Pancreas (tissue), 10 donors: ENCODE measurements at regions not wholly inside any gene's neighbourhood (a gene's known extent, or its start where the extent isn't known, plus 50 kb on each side); places are given as distances from the start of the nearest gene placed in this dataset.

Source experiments
- ATAC-seq, 4 donors: fragments of 200-7000 bp; cut with Tn5 transposase; one replicate each; pipeline versions ENCODE4 v1.8.0 to v1.9.1; 2020; ENCODE audit warnings: mild to moderate bottlenecking in 4 of 4, moderate library complexity in 4 of 4
- DNase-seq, 6 donors: peaks; one replicate each; pipeline ENCODE4 v3.0.0-alpha.2; 2020
- FAIRE-seq: peaks from 2 replicates; lab custom pipeline; 2012; peaks lifted over from hg19 to GRCh38; lab: Jason Lieb, UNC
- H3K27ac ChIP-seq, 4 donors: fragments of 200-600 bp; sonication (generic); 1 replicate in 3 of 4; 2 replicates in 1 of 4; pipeline versions ENCODE4 v1.5.0 to v1.8.0; 2020
- H3K27me3 ChIP-seq, 4 donors: fragments of 200-600 bp; one replicate each; pipeline ENCODE4 v1.8.0; 2021
- H3K36me3 ChIP-seq, 3 donors: fragments of 200-600 bp; sonication (generic) in 1 of 3; one replicate each; pipeline versions ENCODE4 v1.5.0 to v1.8.0; 2020 to 2021
- H3K4me1 ChIP-seq, 3 donors: fragments of 200-600 bp; one replicate each; pipeline ENCODE4 v1.8.0; 2021
- H3K4me3 ChIP-seq, 4 donors: fragments of 200-600 bp; sonication (generic) in 2 of 4; one replicate each; pipeline versions ENCODE4 v1.5.0 to v1.8.0; 2020 to 2021
- H3K9me3 ChIP-seq, 4 donors: fragments of 200-600 bp; one replicate each; pipeline ENCODE4 v1.8.0; 2021
- WGBS, 2 donors: extraction: QIAGEN DNeasy Blood & Tissue Kit; methylation state at CpG; one replicate each; pipeline ENCODE4 v1.1.7; 2013; 5-methylcytosine and 5-hydroxymethylcytosine counted together
- intact Hi-C, 3 donors: fragments of 100-400 bp; cut with DNase I; formaldehyde crosslinking; loops; one replicate each; pipeline versions ENCODE4 v1.11.1 to v1.14.2; 2022
- TF ChIP-seq, protein P1 (sequence below), 4 donors: fragments of 200-600 bp; sonication (generic) in 3 of 4; IDR thresholded peaks; one replicate each; pipeline versions ENCODE4 v1.5.0 to v1.8.0; 2021; ENCODE audit warnings: antibody characterized with exemption in 4 of 4
- donor health status: healthy with polysubstance abuse.
- donor health status: DM: no; HTN: no; CAD: no; lungs with moderate emphysema.
- donor health status: DM: no; HTN: no; CAD: no.
- donor health status: control.
- donor health status: control.
- donor health status: Bipolar disorder and iron deficiency.
- donor health status: DM: yes; HTN: yes; CAD: no.
- donor health status: DM: no; HTN: no; CAD: no.
- donor health status: DM: no; HTN: no; CAD: no.
- donor health status: DM: yes; HTN: yes; CAD: no.

DNA sequence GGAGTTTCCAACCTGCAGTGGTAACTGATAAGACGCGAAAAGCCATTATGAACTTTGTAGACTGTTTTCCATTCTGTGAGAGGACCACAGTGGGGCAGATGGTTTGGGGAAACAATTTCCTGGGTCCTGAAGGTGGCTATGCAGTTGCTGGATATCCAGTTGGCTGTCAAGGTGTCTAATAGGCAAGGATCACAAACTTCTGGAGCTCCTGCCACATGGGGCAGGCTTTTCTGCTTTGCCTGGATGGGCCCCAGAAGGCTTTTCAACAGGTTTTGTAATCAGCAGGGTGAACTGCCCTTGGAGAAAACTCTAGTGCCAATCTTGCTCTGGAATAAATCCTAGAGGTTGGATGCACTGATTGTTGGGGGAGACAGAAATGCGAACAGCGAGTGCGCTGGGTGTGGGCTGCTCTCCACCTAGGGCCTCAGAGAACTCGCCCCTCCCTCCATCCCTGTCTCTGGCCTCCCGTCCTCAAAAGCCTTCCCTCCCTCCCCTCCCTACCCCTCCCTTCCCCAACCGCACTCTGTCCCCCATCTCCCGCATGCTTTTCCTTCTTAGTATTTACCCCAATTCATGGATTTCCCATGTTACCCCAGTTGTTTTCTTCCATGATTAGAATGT, 210.3 kb upstream of the USP24 start:
- intact Hi-C loops = no loop called here
- no peak for FAIRE-seq
- DNase-seq = no peak
- Histone ChIP-seq H3K36me3 (no peaks in the 10 kb centered on the region), H3K9me3 (no peaks in the 10 kb centered on the region), H3K27me3 (no peaks in the 10 kb centered on the region), H3K4me3 (no peak overlapping the region), H3K27ac (no peak overlapping the region), H3K4me1 (peaks cover 0 to 6% (median 0%) of the 10 kb centered on the region in 3 donors)
- TF ChIP-seq, protein P1, sequence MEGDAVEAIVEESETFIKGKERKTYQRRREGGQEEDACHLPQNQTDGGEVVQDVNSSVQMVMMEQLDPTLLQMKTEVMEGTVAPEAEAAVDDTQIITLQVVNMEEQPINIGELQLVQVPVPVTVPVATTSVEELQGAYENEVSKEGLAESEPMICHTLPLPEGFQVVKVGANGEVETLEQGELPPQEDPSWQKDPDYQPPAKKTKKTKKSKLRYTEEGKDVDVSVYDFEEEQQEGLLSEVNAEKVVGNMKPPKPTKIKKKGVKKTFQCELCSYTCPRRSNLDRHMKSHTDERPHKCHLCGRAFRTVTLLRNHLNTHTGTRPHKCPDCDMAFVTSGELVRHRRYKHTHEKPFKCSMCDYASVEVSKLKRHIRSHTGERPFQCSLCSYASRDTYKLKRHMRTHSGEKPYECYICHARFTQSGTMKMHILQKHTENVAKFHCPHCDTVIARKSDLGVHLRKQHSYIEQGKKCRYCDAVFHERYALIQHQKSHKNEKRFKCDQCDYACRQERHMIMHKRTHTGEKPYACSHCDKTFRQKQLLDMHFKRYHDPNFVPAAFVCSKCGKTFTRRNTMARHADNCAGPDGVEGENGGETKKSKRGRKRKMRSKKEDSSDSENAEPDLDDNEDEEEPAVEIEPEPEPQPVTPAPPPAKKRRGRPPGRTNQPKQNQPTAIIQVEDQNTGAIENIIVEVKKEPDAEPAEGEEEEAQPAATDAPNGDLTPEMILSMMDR (IDR thresholded peaks at IDR 0.05) = no peak
- no peak for ATAC-seq
- 89 to 90% methylated on average over 9 of the region's 9 CpGs for WGBS, 2 donors

DNA sequence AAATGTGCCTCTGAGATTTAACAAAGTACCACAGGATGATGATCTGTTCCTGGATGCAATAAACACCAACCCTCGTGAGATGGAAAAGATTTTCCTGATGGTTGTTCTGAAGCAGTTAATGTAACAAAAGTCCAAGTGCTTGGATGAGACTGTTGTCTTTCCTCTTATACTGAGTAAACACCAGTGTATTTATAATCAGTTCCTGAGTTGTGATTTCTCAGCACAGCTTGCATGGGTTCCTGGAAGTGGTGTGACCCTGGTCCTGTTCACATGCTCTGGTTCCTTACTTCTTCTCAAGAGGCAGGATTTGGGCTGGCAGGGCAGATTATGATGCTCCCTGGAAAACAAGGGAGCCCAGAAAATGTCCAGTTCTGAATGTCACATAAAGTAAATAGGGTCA, 208.2 kb upstream of the USP24 start:
- H3K27ac ChIP-seq = no peak overlapping the region
- DNase-seq = no peak
- intact Hi-C loops = no loop called here

DNA sequence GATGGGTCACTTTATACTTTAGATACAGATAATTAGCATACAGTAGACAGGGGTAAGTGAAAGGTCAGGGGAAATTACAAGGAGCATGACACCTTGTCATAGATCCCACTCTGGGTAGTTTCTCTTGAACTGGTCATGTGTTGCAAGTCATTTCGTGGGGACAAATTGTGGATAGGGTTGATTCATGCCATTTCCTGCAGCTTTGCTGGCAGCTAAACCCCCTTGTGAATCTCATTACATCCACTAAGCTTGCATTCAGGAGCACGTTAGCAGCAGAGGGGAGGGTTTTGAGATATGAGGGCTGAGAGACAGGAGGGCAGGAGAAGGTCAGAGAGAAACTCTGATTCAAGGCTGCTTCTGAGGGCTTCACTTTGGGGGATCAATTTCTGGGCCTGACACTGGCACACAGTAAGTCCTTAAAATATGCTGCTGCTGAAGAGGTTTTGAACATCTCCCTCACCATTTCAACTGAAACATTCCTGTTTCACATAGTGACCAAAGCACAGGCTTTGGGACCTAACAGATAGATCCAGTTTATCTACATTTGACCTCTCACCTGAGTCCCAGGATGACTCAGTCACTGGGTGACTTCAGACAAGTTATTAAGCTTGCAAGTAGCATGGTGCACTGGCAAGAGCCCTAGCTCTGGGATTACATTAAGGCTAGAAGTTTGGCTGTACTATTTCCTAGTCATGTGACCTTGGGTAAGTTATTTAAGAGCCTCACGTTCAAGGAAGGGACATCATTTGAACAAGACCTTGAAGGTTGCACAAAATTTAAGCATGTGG, 206.0 kb upstream of the USP24 start:
- FAIRE-seq = no peak
- no peak overlapping the region for H3K4me3 ChIP-seq
- ATAC-seq = no peak
- no peak for DNase-seq
- no peaks in the 10 kb centered on the region for H3K4me1 ChIP-seq
- H3K9me3 ChIP-seq = no peaks in the 10 kb centered on the region
- intact Hi-C loops = no loop called here
- no peak overlapping the region for H3K27ac ChIP-seq
- no peaks in the 10 kb centered on the region for H3K36me3 ChIP-seq
- WGBS, 2 donors = 57 to 61% methylated on average over 3 of the region's 3 CpGs
- H3K27me3 ChIP-seq = no peaks in the 10 kb centered on the region
- TF ChIP-seq, protein P1 (IDR thresholded peaks at IDR 0.05) = no peak

More for the DNA sequence above, 208.2 kb upstream of the USP24 start:
- no peak overlapping the region for H3K4me3 ChIP-seq
- H3K36me3 ChIP-seq = no peaks in the 10 kb centered on the region
- H3K27me3 ChIP-seq = no peaks in the 10 kb centered on the region
- H3K9me3 ChIP-seq = no peaks in the 10 kb centered on the region
- no peak for ATAC-seq
- TF ChIP-seq, protein P1 (IDR thresholded peaks at IDR 0.05) = no peak
- no peak for FAIRE-seq
- no peaks in the 10 kb centered on the region for H3K4me1 ChIP-seq
- 60 to 71% methylated on average over 1 of the region's 1 CpG for WGBS, 2 donors

DNA sequence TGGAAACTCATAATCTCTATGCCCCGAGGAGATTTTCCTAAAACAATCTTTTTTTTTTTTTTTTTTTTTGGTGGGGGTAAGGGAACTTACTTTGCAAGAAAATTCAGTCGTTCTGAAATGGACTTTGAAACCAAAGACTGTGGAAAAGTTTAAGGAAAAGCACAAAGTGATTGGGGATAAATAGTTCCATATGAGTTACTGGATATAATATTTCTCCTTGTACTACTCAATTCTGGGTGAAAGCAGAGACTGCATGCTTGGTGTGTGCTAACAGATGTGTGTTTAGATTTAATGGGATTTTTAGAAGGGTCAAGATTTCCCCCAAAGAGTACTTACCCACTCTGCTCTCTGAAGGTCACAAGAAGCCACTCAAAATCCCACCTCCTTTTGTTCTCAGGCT, 204.9 kb upstream of the USP24 start:
- ATAC-seq = no peak
- WGBS, 2 donors = 37 to 38% methylated on average over 2 of the region's 2 CpGs
- DNase-seq = no peak
- H3K27ac ChIP-seq = no peak overlapping the region
- H3K36me3 ChIP-seq = no peaks in the 10 kb centered on the region
- H3K4me3 ChIP-seq = no peak overlapping the region
- H3K4me1 ChIP-seq = no peaks in the 10 kb centered on the region
- no peaks in the 10 kb centered on the region for H3K9me3 ChIP-seq
- FAIRE-seq = no peak
- no peaks in the 10 kb centered on the region for H3K27me3 ChIP-seq
- TF ChIP-seq, protein P1 (IDR thresholded peaks at IDR 0.05) = no peak
- intact Hi-C loops = no loop called here
